OCI-LY1 (cell line): ENCODE measurements at regions not wholly inside any gene's neighbourhood (a gene's known extent, or its start where the extent isn't known, plus 50 kb on each side); places are given as distances from the start of the nearest gene placed in this dataset.

Experiments used
- H2AFZ ChIP-seq: fragments of 200-600 bp; sonication (generic), shearing (Covaris generic); 2 replicates; pipeline ENCODE4 v1.6.0; 2014; ENCODE audit warnings: antibody characterized with exemption, mild to moderate bottlenecking, low read length
- H3F3A ChIP-seq: fragments of 200-600 bp; sonication (generic), shearing (Covaris generic); 2 replicates; pipeline ENCODE4 v1.6.0; 2014; ENCODE audit warnings: mild to moderate bottlenecking, antibody characterized with exemption, low read length, moderate library complexity; ENCODE audit not compliant: insufficient read depth
- H3K27ac ChIP-seq: fragments of 200-600 bp; sonication (generic); 2 replicates; pipeline ENCODE4 v1.5.1; 2014; ENCODE audit warnings: low read length, mixed run types, mild to moderate bottlenecking, low read depth; ENCODE audit not compliant: poor library complexity, severe bottlenecking
- H3K27me3 ChIP-seq: fragments of 200-600 bp; sonication (generic); 2 replicates; pipeline ENCODE4 v1.6.0; 2014; ENCODE audit warnings: antibody characterized with exemption, mild to moderate bottlenecking, low read length, moderate library complexity; ENCODE audit not compliant: insufficient read depth
- H3K36me3 ChIP-seq: fragments of 200-600 bp; sonication (generic); 2 replicates; pipeline ENCODE4 v1.6.1; 2014; ENCODE audit warnings: mild to moderate bottlenecking, antibody characterized with exemption, low read length, moderate library complexity, mixed read lengths; ENCODE audit not compliant: insufficient read depth
- H3K4me1 ChIP-seq: fragments of 200-600 bp; sonication (generic); 2 replicates; pipeline ENCODE4 v1.5.1; 2014; ENCODE audit warnings: mild to moderate bottlenecking, low read length, moderate library complexity; ENCODE audit not compliant: insufficient read depth, severe bottlenecking
- H3K4me2 ChIP-seq: fragments of 200-600 bp; sonication (generic), shearing (Covaris generic); 2 replicates; pipeline ENCODE4 v1.6.1; 2014; ENCODE audit warnings: low read length
- H3K4me3 ChIP-seq: fragments of 200-600 bp; sonication (generic); 2 replicates; pipeline ENCODE4 v1.5.1; 2014; ENCODE audit warnings: low read length, low read depth, mild to moderate bottlenecking, mixed read lengths; ENCODE audit not compliant: poor library complexity, severe bottlenecking
- H3K79me2 ChIP-seq: fragments of 200-600 bp; shearing (Covaris generic); 2 replicates; pipeline ENCODE4 v1.6.1; 2016; ENCODE audit warnings: mixed run types, low read length, mixed read lengths; ENCODE audit not compliant: insufficient read depth
- H3K9ac ChIP-seq: fragments of 200-600 bp; sonication (generic), shearing (Covaris generic); 2 replicates; pipeline ENCODE4 v1.6.1; 2014; ENCODE audit warnings: mild to moderate bottlenecking, low read length, mixed read lengths
- H3K9me2 ChIP-seq: fragments of 200-600 bp; sonication (generic), shearing (Covaris generic); 2 replicates; pipeline ENCODE4 v1.6.1; 2014; ENCODE audit warnings: low read depth, mild to moderate bottlenecking, low read length, mixed read lengths
- H3K9me3 ChIP-seq: fragments of 200-600 bp; shearing (Covaris generic); 2 replicates; pipeline ENCODE4 v1.6.1; 2014; ENCODE audit warnings: low read length, mixed read lengths
- H4K20me1 ChIP-seq: fragments of 200-600 bp; sonication (generic), shearing (Covaris generic); 2 replicates; pipeline ENCODE4 v1.6.0; 2016; ENCODE audit warnings: mild to moderate bottlenecking, low read length; ENCODE audit not compliant: insufficient read depth
- CTCF ChIP-seq: fragments of 200-600 bp; sonication (generic), shearing (Covaris generic); IDR thresholded peaks from 2 replicates; pipeline ENCODE4 v1.5.1; 2017; ENCODE audit warnings: mild to moderate bottlenecking, antibody characterized with exemption, low read length, moderate library complexity, mixed read lengths
- EZH2 ChIP-seq: fragments of 200-600 bp; sonication (generic), shearing (Covaris generic); IDR thresholded peaks from 2 replicates; pipeline ENCODE4 v1.8.0; 2017; ENCODE audit warnings: borderline replicate concordance, mixed run types, mild to moderate bottlenecking, antibody characterized with exemption, low read length, moderate library complexity, mixed read lengths

DNA sequence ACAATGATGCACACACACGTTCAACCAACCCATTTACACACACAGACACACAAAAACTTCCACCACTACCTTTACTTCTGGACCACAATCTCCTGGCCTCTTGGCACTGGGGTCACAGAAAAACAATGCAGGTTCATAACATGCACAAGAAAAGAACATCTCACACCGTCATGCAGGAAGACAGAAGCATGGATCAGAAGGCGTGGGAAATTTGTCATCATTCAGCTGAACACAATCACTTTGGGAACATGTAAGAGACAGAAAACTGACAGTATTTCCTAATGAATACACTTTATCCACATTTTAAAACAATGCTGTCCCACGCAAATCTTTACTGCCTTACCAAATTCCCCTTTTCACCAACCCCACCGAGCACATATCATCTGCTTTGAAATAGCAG lies 501.9 kb upstream of the KLHL29 start:
- no peaks in the 10 kb centered on the region for H3K79me2 ChIP-seq
- no peaks in the 10 kb centered on the region for H3K9me2 ChIP-seq
- H3F3A ChIP-seq: no peaks in the 10 kb centered on the region
- H3K27ac ChIP-seq: no peak overlapping the region
- no peaks in the 10 kb centered on the region for H3K36me3 ChIP-seq
- no peaks in the 10 kb centered on the region for H3K9me3 ChIP-seq
- H3K4me2 ChIP-seq: no peak overlapping the region
- no peaks in the 10 kb centered on the region for H4K20me1 ChIP-seq
- H3K9ac ChIP-seq: no peak overlapping the region
- TF ChIP-seq CTCF (no peak), EZH2 (no peak)
- no peak overlapping the region for H2AFZ ChIP-seq
- no peak overlapping the region for H3K4me3 ChIP-seq
- H3K27me3 ChIP-seq: no peaks in the 10 kb centered on the region
- H3K4me1 ChIP-seq: no peaks in the 10 kb centered on the region

- Histone ChIP-seq H3K9me2 (no peaks in the 10 kb centered on the region), H3K4me2 (no peak overlapping the region), H3F3A (no peaks in the 10 kb centered on the region), H3K36me3 (no peaks in the 10 kb centered on the region), H3K27ac (no peak overlapping the region), H3K9ac (no peak overlapping the region), H3K9me3 (no peaks in the 10 kb centered on the region), H3K79me2 (no peaks in the 10 kb centered on the region), H3K4me1 (no peaks in the 10 kb centered on the region), H3K27me3 (no peaks in the 10 kb centered on the region), H4K20me1 (no peaks in the 10 kb centered on the region), H2AFZ (no peak overlapping the region), H3K4me3 (no peak overlapping the region)
- TF ChIP-seq EZH2 (no peak), CTCF (no peak)
Measured at GRCh38 chr2:22885245-22885644, 499.7 kb upstream of the KLHL29 start.

DNA sequence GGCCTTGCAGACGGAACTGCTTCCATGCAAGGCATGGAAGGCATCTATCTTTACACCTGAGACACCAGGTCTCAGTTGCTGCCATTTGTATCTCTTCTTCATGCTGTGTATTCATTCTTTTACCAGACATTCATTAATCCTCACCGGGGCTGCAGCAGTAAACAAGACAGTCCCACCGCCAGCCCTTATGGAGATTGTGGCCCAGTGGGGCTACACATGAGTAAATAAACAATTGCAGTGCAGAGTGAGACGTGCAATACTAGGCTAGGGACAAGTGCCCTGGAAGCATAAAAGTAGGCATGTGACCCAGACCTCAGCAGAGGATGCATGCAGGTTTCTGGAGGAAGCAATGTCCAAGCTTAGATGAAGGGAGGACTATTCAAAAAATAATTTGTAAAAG lies 497.6 kb upstream of the KLHL29 start:
- no peak overlapping the region for H3K9ac ChIP-seq
- H3K4me1 ChIP-seq: no peaks in the 10 kb centered on the region
- no peak overlapping the region for H3K4me3 ChIP-seq
- no peaks in the 10 kb centered on the region for H3K36me3 ChIP-seq
- H3K79me2 ChIP-seq: no peaks in the 10 kb centered on the region
- no peaks in the 10 kb centered on the region for H3K27me3 ChIP-seq
- no peaks in the 10 kb centered on the region for H3K9me2 ChIP-seq
- H3K9me3 ChIP-seq: no peaks in the 10 kb centered on the region
- H3K27ac ChIP-seq: no peak overlapping the region
- H2AFZ ChIP-seq: no peak overlapping the region
- no peak overlapping the region for H3K4me2 ChIP-seq
- TF ChIP-seq CTCF (no peak), EZH2 (no peak)
- H4K20me1 ChIP-seq: no peaks in the 10 kb centered on the region
- H3F3A ChIP-seq: no peaks in the 10 kb centered on the region
